Left hindlimb (tissue), 1 donor: ENCODE measurements at regions not wholly inside any gene's neighbourhood (a gene's known extent, or its start where the extent isn't known, plus 50 kb on each side); places are given as distances from the start of the nearest gene placed in this dataset.

Experiments
- DNase-seq: peaks from one replicate; pipeline ENCODE4 v3.0.0-alpha.2; 2018

- no peak for DNase-seq
Measured at GRCh38 chr18:79628416-79629248, 51.0 kb upstream of the CTDP1 start.

GRCh38 chr18:79629249-79629558, 50.4 kb upstream of the CTDP1 start:
- no peak for DNase-seq

GRCh38 chr18:79629606-79630005, 50.0 kb upstream of the CTDP1 start:
- DNase-seq = no peak
